ENCODE measurements at regions not wholly inside any gene's neighbourhood (a gene's known extent, or its start where the extent isn't known, plus 50 kb on each side); places are given as distances from the start of the nearest gene placed in this dataset.

- no peak for DNase-seq (ENCODE audit: low read depth)
Observed at GRCh38 chr5:67311701-67312100, 115.1 kb upstream of the CD180 start.

GRCh38 chr5:67311208-67311607, 114.6 kb upstream of the CD180 start:
- no peak for DNase-seq (ENCODE audit: low read depth)

GRCh38 chr5:67310740-67311139, 114.1 kb upstream of the CD180 start:
- no peak for DNase-seq (ENCODE audit: low read depth)

- no peak for DNase-seq (ENCODE audit: low read depth)
Observed at GRCh38 chr5:67310169-67310568, 113.6 kb upstream of the CD180 start.

- DNase-seq (ENCODE audit: low read depth): no peak
Observed at GRCh38 chr5:67308988-67309688, 112.5 kb upstream of the CD180 start.

- DNase-seq (ENCODE audit: low read depth): no peak
Observed at GRCh38 chr5:67306965-67307607, 110.5 kb upstream of the CD180 start.

GRCh38 chr5:67305913-67306710, 109.5 kb upstream of the CD180 start:
- DNase-seq (ENCODE audit: low read depth): no peak

- no peak for DNase-seq (ENCODE audit: low read depth)
Observed at GRCh38 chr5:67305401-67305800, 108.8 kb upstream of the CD180 start.

GRCh38 chr5:67303356-67303755, 106.8 kb upstream of the CD180 start:
- no peak for DNase-seq (ENCODE audit: low read depth)

GRCh38 chr5:67301285-67301903, 104.8 kb upstream of the CD180 start:
- DNase-seq (ENCODE audit: low read depth): peak; percentile 75

- DNase-seq (ENCODE audit: low read depth): no peak
Observed at GRCh38 chr5:67300326-67300725, 103.7 kb upstream of the CD180 start.

GRCh38 chr5:67299231-67299735, 102.7 kb upstream of the CD180 start:
- no peak for DNase-seq (ENCODE audit: low read depth)

GRCh38 chr5:67297802-67298532, 101.4 kb upstream of the CD180 start:
- no peak for DNase-seq (ENCODE audit: low read depth)

GRCh38 chr5:67297376-67297775, 100.8 kb upstream of the CD180 start:
- no peak for DNase-seq (ENCODE audit: low read depth)

- DNase-seq (ENCODE audit: low read depth): no peak
Observed at GRCh38 chr5:67294266-67294938, 97.8 kb upstream of the CD180 start.

- no peak for DNase-seq (ENCODE audit: low read depth)
Observed at GRCh38 chr5:67293226-67293625, 96.6 kb upstream of the CD180 start.

GRCh38 chr5:67292201-67292940, 95.8 kb upstream of the CD180 start:
- no peak for DNase-seq (ENCODE audit: low read depth)

GRCh38 chr5:67291671-67292070, 95.1 kb upstream of the CD180 start:
- DNase-seq (ENCODE audit: low read depth): no peak

GRCh38 chr5:67291066-67291465, 94.5 kb upstream of the CD180 start:
- DNase-seq (ENCODE audit: low read depth): no peak

- no peak for DNase-seq (ENCODE audit: low read depth)
Observed at GRCh38 chr5:67290655-67291054, 94.1 kb upstream of the CD180 start.
